ENCODE measurements at regions not wholly inside any gene's neighbourhood (a gene's known extent, or its start where the extent isn't known, plus 50 kb on each side); places are given as distances from the start of the nearest gene placed in this dataset.

DNA sequence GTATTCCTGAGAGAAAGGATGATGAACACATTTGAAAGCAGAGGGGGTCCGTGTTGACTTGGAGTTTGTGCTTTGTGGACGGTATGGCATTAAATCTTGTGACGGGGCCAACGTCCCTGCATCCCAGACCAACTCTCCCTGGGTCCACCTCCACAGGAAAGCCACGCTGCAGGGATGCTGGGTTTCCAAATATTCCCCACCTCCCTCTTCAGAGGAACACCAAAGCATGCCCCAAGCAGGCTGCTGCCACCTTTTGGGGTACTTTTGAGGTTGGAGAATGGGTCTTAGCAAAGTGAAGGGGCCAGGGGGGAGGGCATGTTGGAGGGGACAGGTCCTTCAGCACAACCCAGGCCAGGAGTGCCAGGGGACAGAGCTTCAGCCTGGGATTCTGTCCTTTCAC lies 504.4 kb downstream of the TCERG1L start:
- Histone ChIP-seq H3K4me3 (no peak overlapping the region), H3K27me3 (no peaks in the 10 kb centered on the region), H3K4me1 (no peaks in the 10 kb centered on the region), H3K36me3 (no peaks in the 10 kb centered on the region), H3K27ac (no peak overlapping the region), H3K9me3 (no peaks in the 10 kb centered on the region)
- 70% methylated on average over 5 of the region's 5 CpGs; no CpG with 5 or more reads in 1 of the 2 donors for WGBS, 2 donors (ENCODE audit: low coverage in 1 of 2)
- in situ Hi-C loops (cut with MboI; ENCODE audit: low pct_ligation_motif_present in 1 of 4, low pct_unique_long_range_greater_than_20kb in 1 of 4, low sequenced_read_pairs in 3 of 4) (no loop called here), intact Hi-C loops (cut with DNase I; ENCODE audit: low total_unique reads) (no loop called here)
- TF ChIP-seq EP300 (IDR thresholded peaks at IDR 0.05; ENCODE audit: low read depth) (no peak), POLR2AphosphoS5 (IDR thresholded peaks at IDR 0.05) (no peak), POLR2A (IDR thresholded peaks at IDR 0.05) (no peak)
- TF ChIP-seq, protein P1, sequence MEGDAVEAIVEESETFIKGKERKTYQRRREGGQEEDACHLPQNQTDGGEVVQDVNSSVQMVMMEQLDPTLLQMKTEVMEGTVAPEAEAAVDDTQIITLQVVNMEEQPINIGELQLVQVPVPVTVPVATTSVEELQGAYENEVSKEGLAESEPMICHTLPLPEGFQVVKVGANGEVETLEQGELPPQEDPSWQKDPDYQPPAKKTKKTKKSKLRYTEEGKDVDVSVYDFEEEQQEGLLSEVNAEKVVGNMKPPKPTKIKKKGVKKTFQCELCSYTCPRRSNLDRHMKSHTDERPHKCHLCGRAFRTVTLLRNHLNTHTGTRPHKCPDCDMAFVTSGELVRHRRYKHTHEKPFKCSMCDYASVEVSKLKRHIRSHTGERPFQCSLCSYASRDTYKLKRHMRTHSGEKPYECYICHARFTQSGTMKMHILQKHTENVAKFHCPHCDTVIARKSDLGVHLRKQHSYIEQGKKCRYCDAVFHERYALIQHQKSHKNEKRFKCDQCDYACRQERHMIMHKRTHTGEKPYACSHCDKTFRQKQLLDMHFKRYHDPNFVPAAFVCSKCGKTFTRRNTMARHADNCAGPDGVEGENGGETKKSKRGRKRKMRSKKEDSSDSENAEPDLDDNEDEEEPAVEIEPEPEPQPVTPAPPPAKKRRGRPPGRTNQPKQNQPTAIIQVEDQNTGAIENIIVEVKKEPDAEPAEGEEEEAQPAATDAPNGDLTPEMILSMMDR (IDR thresholded peaks at IDR 0.05), result no peak
- no peak for DNase-seq

DNA sequence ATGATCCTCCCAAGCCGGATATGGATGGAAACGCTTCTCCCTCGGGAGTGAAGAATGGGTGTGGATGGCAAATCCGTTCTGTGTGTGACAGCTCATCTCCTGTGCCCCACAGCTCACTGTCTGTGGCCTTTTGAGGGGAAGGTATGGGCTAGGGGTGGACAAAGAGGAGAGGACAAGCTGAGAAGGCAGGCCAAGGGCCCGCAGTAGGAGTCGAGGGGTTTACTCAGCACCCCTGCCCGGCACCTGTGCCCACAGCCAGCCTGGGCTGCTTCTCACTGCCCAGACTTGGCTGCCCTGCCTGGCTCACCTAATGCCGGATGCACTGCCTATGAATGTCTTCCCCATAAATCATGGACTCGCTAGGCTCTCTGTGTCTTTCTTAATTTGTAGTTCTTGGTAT lies 503.8 kb downstream of the TCERG1L start:
- Histone ChIP-seq H3K4me3 (no peak overlapping the region), H3K4me1 (no peaks in the 10 kb centered on the region), H3K27me3 (no peaks in the 10 kb centered on the region), H3K9me3 (no peaks in the 10 kb centered on the region), H3K36me3 (no peaks in the 10 kb centered on the region), H3K27ac (no peak overlapping the region)
- in situ Hi-C loops (cut with MboI; ENCODE audit: low pct_ligation_motif_present in 1 of 4, low pct_unique_long_range_greater_than_20kb in 1 of 4, low sequenced_read_pairs in 3 of 4), result no loop called here
- TF ChIP-seq, protein P1 (IDR thresholded peaks at IDR 0.05), result no peak
- no peak for TF ChIP-seq POLR2A (IDR thresholded peaks at IDR 0.05)
- no peak for TF ChIP-seq EP300 (IDR thresholded peaks at IDR 0.05; ENCODE audit: low read depth)
- no peak for TF ChIP-seq POLR2AphosphoS5 (IDR thresholded peaks at IDR 0.05)
- no peak for DNase-seq
- intact Hi-C loops (cut with DNase I; ENCODE audit: low total_unique reads), result no loop called here
- 77 to 85% methylated on average over 3 to 9 of the region's 9 CpGs for WGBS, 2 donors (ENCODE audit: low coverage in 1 of 2)

DNA sequence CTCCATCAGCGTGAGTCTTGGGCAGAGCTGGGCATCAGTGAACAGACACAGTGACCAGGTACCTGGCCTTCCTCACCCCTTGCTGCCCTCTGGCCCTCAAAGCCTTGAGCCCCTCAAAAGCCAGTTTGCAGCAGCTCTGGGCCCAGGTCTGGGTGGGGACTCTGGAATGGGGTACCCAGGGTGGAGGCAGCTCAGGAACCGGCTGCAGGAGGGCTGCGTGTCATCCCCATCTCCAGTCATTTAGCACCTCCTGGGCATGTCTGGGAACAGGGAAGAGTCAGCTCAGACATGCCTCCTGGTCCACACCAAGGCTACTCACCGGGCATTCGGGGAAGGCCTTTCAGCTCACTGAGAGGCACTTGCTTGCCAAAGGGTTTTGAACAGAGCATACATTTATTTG lies 503.3 kb downstream of the TCERG1L start:
- 70 to 90% methylated on average over 2 to 5 of the region's 5 CpGs for WGBS, 2 donors (ENCODE audit: low coverage in 1 of 2)
- no peaks in the 10 kb centered on the region for H3K36me3 ChIP-seq
- no peak for DNase-seq
- in situ Hi-C loops (cut with MboI; ENCODE audit: low pct_ligation_motif_present in 1 of 4, low pct_unique_long_range_greater_than_20kb in 1 of 4, low sequenced_read_pairs in 3 of 4) (no loop called here), intact Hi-C loops (cut with DNase I; ENCODE audit: low total_unique reads) (no loop called here)
- H3K27ac ChIP-seq, result no peak overlapping the region
- H3K9me3 ChIP-seq, result no peaks in the 10 kb centered on the region
- H3K27me3 ChIP-seq, result no peaks in the 10 kb centered on the region
- no peaks in the 10 kb centered on the region for H3K4me1 ChIP-seq
- H3K4me3 ChIP-seq, result no peak overlapping the region
- TF ChIP-seq POLR2AphosphoS5 (IDR thresholded peaks at IDR 0.05) (no peak), POLR2A (IDR thresholded peaks at IDR 0.05) (no peak), EP300 (IDR thresholded peaks at IDR 0.05; ENCODE audit: low read depth) (no peak)
- TF ChIP-seq, protein P1 (IDR thresholded peaks at IDR 0.05), result no peak

DNA sequence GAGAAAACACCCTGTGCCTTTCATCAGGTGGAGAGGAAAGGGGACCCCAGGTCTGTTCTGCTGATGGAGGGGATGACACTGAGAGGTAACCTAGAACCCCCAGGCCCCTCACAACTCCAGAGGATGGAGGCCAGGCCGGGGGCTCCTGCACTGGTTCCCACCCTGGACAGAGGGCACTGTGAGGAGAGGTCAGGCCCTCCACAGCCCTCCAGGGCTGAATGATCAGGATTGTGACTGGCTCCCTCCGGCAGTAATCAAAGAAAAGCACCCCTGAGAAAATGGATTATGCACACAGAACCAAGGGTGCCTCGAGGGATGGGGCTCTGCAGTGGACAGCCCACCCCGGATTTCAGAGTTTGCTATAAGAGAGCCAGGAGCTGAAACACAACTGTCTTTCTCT lies 502.8 kb downstream of the TCERG1L start:
- Histone ChIP-seq H3K4me1 (no peaks in the 10 kb centered on the region), H3K4me3 (no peak overlapping the region), H3K27ac (no peak overlapping the region), H3K27me3 (no peaks in the 10 kb centered on the region), H3K9me3 (no peaks in the 10 kb centered on the region), H3K36me3 (no peaks in the 10 kb centered on the region)
- DNase-seq, result no peak
- in situ Hi-C loops (cut with MboI; ENCODE audit: low pct_ligation_motif_present in 1 of 4, low pct_unique_long_range_greater_than_20kb in 1 of 4, low sequenced_read_pairs in 3 of 4), result no loop called here
- intact Hi-C loops (cut with DNase I; ENCODE audit: low total_unique reads), result no loop called here
- WGBS, 2 donors (ENCODE audit: low coverage in 1 of 2), result 45% methylated on average over 4 of the region's 4 CpGs; no CpG with 5 or more reads in 1 of the 2 donors
- TF ChIP-seq, protein P1 (IDR thresholded peaks at IDR 0.05), result no peak
- no peak for TF ChIP-seq POLR2AphosphoS5 (IDR thresholded peaks at IDR 0.05)
- TF ChIP-seq EP300 (IDR thresholded peaks at IDR 0.05; ENCODE audit: low read depth), result no peak
- TF ChIP-seq POLR2A (IDR thresholded peaks at IDR 0.05), result no peak
